Neural crest cell (in vitro differentiated cells): ENCODE measurements at regions not wholly inside any gene's neighbourhood (a gene's known extent, or its start where the extent isn't known, plus 50 kb on each side); places are given as distances from the start of the nearest gene placed in this dataset.

Source experiments
- DNase-seq: peaks from one replicate; pipeline ENCODE4 v3.0.0; 2021; ENCODE audit warnings: low read depth, mixed read lengths, low spot score
- H3K27ac Mint-ChIP-seq: one replicate; pipeline ENCODE4 v1.8.0; 2021; ENCODE audit warnings: mild to moderate bottlenecking, mixed read lengths; ENCODE audit not compliant: unreplicated experiment
- H3K27me3 Mint-ChIP-seq: 2 replicates; pipeline ENCODE4 v1.8.0; 2021; ENCODE audit warnings: low read depth, mild to moderate bottlenecking, mixed read lengths
- H3K36me3 Mint-ChIP-seq: 2 replicates; pipeline ENCODE4 v1.8.0; 2021; ENCODE audit warnings: low read depth, mild to moderate bottlenecking, mixed read lengths
- H3K4me1 Mint-ChIP-seq: 2 replicates; pipeline ENCODE4 v1.8.0; 2021; ENCODE audit warnings: mixed read lengths
- H3K4me3 Mint-ChIP-seq: one replicate; pipeline ENCODE4 v1.8.0; 2021; ENCODE audit warnings: mild to moderate bottlenecking, mixed read lengths
- H3K9me3 Mint-ChIP-seq: 2 replicates; pipeline ENCODE4 v1.8.0; 2021; ENCODE audit warnings: mixed read lengths
- CTCF ChIP-seq: fragments of 200-600 bp; sonication (generic); conservative IDR thresholded peaks from 2 replicates; pipeline ENCODE4 v1.5.0; 2021; ENCODE audit warnings: antibody characterized with exemption, mild to moderate bottlenecking

- TF ChIP-seq CTCF = no peak
- DNase-seq = no peak
- no peaks in the 10 kb centered on the region for H3K36me3 Mint-ChIP-seq
- H3K4me3 Mint-ChIP-seq = no peak overlapping the region
- H3K4me1 Mint-ChIP-seq = peaks cover 66% of the 10 kb centered on the region
- H3K9me3 Mint-ChIP-seq = no peaks in the 10 kb centered on the region
- H3K27ac Mint-ChIP-seq = no peak overlapping the region
- H3K27me3 Mint-ChIP-seq = no peaks in the 10 kb centered on the region
Observed at GRCh38 chr11:70630068-70630467, 231.7 kb downstream of the CTTN start.

- H3K27me3 Mint-ChIP-seq = no peaks in the 10 kb centered on the region
- H3K4me1 Mint-ChIP-seq = peaks cover 60% of the 10 kb centered on the region
- H3K9me3 Mint-ChIP-seq = no peaks in the 10 kb centered on the region
- DNase-seq = no peak
- no peaks in the 10 kb centered on the region for H3K36me3 Mint-ChIP-seq
- peak overlapping the region; percentile 41 for H3K4me3 Mint-ChIP-seq
- TF ChIP-seq CTCF = no peak
- peak overlapping the region; percentile 35 for H3K27ac Mint-ChIP-seq
Observed at GRCh38 chr11:70630816-70631623, 232.7 kb downstream of the CTTN start.

GRCh38 chr11:70631624-70632047 is 233.3 kb downstream of the CTTN start:
- no peak overlapping the region for H3K27ac Mint-ChIP-seq
- no peaks in the 10 kb centered on the region for H3K9me3 Mint-ChIP-seq
- no peak overlapping the region for H3K4me3 Mint-ChIP-seq
- TF ChIP-seq CTCF = no peak
- DNase-seq = no peak
- H3K36me3 Mint-ChIP-seq = no peaks in the 10 kb centered on the region
- peaks cover 56% of the 10 kb centered on the region for H3K4me1 Mint-ChIP-seq
- H3K27me3 Mint-ChIP-seq = no peaks in the 10 kb centered on the region

GRCh38 chr11:70633610-70634009 is 235.3 kb downstream of the CTTN start:
- no peak for TF ChIP-seq CTCF
- H3K27me3 Mint-ChIP-seq = no peaks in the 10 kb centered on the region
- no peak overlapping the region for H3K27ac Mint-ChIP-seq
- DNase-seq = no peak
- H3K4me3 Mint-ChIP-seq = no peak overlapping the region
- H3K9me3 Mint-ChIP-seq = no peaks in the 10 kb centered on the region
- H3K36me3 Mint-ChIP-seq = no peaks in the 10 kb centered on the region
- H3K4me1 Mint-ChIP-seq = peaks cover 56% of the 10 kb centered on the region

GRCh38 chr11:70636659-70637058 is 238.3 kb downstream of the CTTN start:
- no peak overlapping the region for H3K27ac Mint-ChIP-seq
- H3K4me3 Mint-ChIP-seq = no peak overlapping the region
- H3K4me1 Mint-ChIP-seq = peaks cover 53% of the 10 kb centered on the region
- no peak for TF ChIP-seq CTCF
- H3K27me3 Mint-ChIP-seq = no peaks in the 10 kb centered on the region
- no peak for DNase-seq
- H3K9me3 Mint-ChIP-seq = no peaks in the 10 kb centered on the region
- no peaks in the 10 kb centered on the region for H3K36me3 Mint-ChIP-seq
